ENCODE measurements at regions not wholly inside any gene's neighbourhood (a gene's known extent, or its start where the extent isn't known, plus 50 kb on each side); places are given as distances from the start of the nearest gene placed in this dataset.

DNA sequence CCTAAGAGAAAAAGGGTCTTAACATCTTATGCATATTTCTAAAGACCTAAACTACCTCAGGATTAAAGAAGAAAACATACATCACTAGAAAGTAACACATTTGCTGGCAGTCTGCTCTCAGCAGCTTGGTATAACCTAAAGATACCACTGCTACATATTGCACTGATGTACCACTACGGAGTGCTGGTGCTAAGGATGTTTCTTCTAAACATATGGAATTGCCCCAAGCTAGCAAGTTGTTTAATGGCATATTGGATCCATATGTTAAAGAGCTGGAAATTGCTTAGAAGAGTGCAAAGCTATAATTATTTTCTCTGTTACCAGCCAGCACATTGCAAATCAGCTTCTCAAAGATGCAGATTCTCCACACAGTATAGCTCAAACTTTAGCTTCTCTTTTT, 436.5 kb upstream of the GALNTL6 start:
- Histone ChIP-seq H3K27me3 (ENCODE audit: insufficient read depth, low read length) (no peaks in the 10 kb centered on the region), H3K4me2 (ENCODE audit: low read length) (no peak overlapping the region), H3K79me2 (ENCODE audit: insufficient read depth, low read length) (no peaks in the 10 kb centered on the region), H3K9me3 (ENCODE audit: low read length) (no peaks in the 10 kb centered on the region), H3K9ac (ENCODE audit: low read length) (no peak overlapping the region), H4K20me1 (ENCODE audit: insufficient read depth, low read length) (no peaks in the 10 kb centered on the region), H3K9me2 (ENCODE audit: low read depth, low read length) (no peaks in the 10 kb centered on the region), H2AFZ (ENCODE audit: low read length) (no peak overlapping the region), H3K4me3 (ENCODE audit: low read depth, low read length, poor library complexity, severe bottlenecking) (no peak overlapping the region), H3K36me3 (ENCODE audit: insufficient read depth, low read length) (no peaks in the 10 kb centered on the region), H3F3A (ENCODE audit: insufficient read depth, low read length) (no peaks in the 10 kb centered on the region), H3K4me1 (ENCODE audit: insufficient read depth, low read length, severe bottlenecking) (no peaks in the 10 kb centered on the region), H3K27ac (ENCODE audit: low read depth, low read length, poor library complexity, severe bottlenecking) (no peak overlapping the region)
- no peak for TF ChIP-seq EZH2 (IDR thresholded peaks at IDR 0.05; ENCODE audit: borderline replicate concordance, low read length)
- TF ChIP-seq, protein P1, sequence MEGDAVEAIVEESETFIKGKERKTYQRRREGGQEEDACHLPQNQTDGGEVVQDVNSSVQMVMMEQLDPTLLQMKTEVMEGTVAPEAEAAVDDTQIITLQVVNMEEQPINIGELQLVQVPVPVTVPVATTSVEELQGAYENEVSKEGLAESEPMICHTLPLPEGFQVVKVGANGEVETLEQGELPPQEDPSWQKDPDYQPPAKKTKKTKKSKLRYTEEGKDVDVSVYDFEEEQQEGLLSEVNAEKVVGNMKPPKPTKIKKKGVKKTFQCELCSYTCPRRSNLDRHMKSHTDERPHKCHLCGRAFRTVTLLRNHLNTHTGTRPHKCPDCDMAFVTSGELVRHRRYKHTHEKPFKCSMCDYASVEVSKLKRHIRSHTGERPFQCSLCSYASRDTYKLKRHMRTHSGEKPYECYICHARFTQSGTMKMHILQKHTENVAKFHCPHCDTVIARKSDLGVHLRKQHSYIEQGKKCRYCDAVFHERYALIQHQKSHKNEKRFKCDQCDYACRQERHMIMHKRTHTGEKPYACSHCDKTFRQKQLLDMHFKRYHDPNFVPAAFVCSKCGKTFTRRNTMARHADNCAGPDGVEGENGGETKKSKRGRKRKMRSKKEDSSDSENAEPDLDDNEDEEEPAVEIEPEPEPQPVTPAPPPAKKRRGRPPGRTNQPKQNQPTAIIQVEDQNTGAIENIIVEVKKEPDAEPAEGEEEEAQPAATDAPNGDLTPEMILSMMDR (IDR thresholded peaks at IDR 0.05; ENCODE audit: low read length), result no peak

DNA sequence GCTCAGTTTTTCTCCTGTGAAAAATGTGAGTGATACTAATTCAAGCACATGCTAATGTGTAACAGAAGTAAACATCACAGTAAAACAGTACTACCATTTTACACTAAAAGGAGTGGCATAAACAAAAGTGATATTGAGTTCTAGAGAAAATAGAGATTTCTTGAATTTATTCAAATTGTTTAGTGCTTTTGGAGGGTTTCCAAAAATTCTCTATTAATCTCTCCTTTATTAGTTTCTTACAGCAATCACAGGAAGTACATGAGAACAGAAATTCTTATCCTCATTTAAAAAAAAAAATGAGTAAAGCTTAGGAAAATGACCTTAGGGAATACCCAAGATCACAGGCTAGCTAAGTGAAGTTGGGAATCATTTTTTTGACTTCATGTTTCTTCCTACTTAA, 459.7 kb upstream of the GALNTL6 start:
- H3K9me2 ChIP-seq (ENCODE audit: low read depth, low read length), result no peaks in the 10 kb centered on the region
- H3K27ac ChIP-seq (ENCODE audit: low read depth, low read length, poor library complexity, severe bottlenecking), result no peak overlapping the region
- no peaks in the 10 kb centered on the region for H3F3A ChIP-seq (ENCODE audit: insufficient read depth, low read length)
- H3K4me1 ChIP-seq (ENCODE audit: insufficient read depth, low read length, severe bottlenecking), result no peaks in the 10 kb centered on the region
- TF ChIP-seq, protein P1 (IDR thresholded peaks at IDR 0.05; ENCODE audit: low read length), result no peak
- TF ChIP-seq EZH2 (IDR thresholded peaks at IDR 0.05; ENCODE audit: borderline replicate concordance, low read length), result no peak
- H3K9me3 ChIP-seq (ENCODE audit: low read length), result no peaks in the 10 kb centered on the region
- no peak overlapping the region for H3K9ac ChIP-seq (ENCODE audit: low read length)
- H3K4me3 ChIP-seq (ENCODE audit: low read depth, low read length, poor library complexity, severe bottlenecking), result no peak overlapping the region
- H3K27me3 ChIP-seq (ENCODE audit: insufficient read depth, low read length), result no peaks in the 10 kb centered on the region
- no peak overlapping the region for H2AFZ ChIP-seq (ENCODE audit: low read length)
- H4K20me1 ChIP-seq (ENCODE audit: insufficient read depth, low read length), result no peaks in the 10 kb centered on the region
- no peak overlapping the region for H3K4me2 ChIP-seq (ENCODE audit: low read length)
- no peaks in the 10 kb centered on the region for H3K36me3 ChIP-seq (ENCODE audit: insufficient read depth, low read length)
- H3K79me2 ChIP-seq (ENCODE audit: insufficient read depth, low read length), result no peaks in the 10 kb centered on the region

DNA sequence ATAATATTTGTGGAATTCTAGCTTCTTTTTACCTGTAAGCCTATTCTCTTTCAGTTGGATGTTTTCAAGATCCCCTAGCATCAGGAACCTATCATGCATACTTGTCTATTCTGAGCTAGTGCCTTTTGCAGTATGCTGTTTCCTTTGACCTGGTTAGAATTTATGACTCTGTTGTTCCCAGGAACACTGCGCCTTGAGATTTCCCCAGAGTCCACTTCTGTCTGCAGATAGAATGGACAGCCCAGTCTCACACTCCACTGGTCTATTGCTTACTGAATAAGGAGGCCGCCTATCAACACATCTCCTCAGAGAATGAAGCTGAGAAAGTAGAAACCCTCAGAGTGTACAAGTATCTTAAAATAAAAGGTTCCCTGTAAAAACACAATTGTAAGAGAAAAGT, 465.1 kb upstream of the GALNTL6 start:
- H3K79me2 ChIP-seq (ENCODE audit: insufficient read depth, low read length), result no peaks in the 10 kb centered on the region
- no peak overlapping the region for H3K27ac ChIP-seq (ENCODE audit: low read depth, low read length, poor library complexity, severe bottlenecking)
- H3K9me2 ChIP-seq (ENCODE audit: low read depth, low read length), result no peaks in the 10 kb centered on the region
- H3F3A ChIP-seq (ENCODE audit: insufficient read depth, low read length), result no peaks in the 10 kb centered on the region
- no peak overlapping the region for H3K4me2 ChIP-seq (ENCODE audit: low read length)
- TF ChIP-seq, protein P1 (IDR thresholded peaks at IDR 0.05; ENCODE audit: low read length), result no peak
- TF ChIP-seq EZH2 (IDR thresholded peaks at IDR 0.05; ENCODE audit: borderline replicate concordance, low read length), result no peak
- no peak overlapping the region for H3K4me3 ChIP-seq (ENCODE audit: low read depth, low read length, poor library complexity, severe bottlenecking)
- H2AFZ ChIP-seq (ENCODE audit: low read length), result no peak overlapping the region
- H3K9ac ChIP-seq (ENCODE audit: low read length), result no peak overlapping the region
- H3K9me3 ChIP-seq (ENCODE audit: low read length), result no peaks in the 10 kb centered on the region
- H3K27me3 ChIP-seq (ENCODE audit: insufficient read depth, low read length), result no peaks in the 10 kb centered on the region
- no peaks in the 10 kb centered on the region for H4K20me1 ChIP-seq (ENCODE audit: insufficient read depth, low read length)
- H3K4me1 ChIP-seq (ENCODE audit: insufficient read depth, low read length, severe bottlenecking), result no peaks in the 10 kb centered on the region
- H3K36me3 ChIP-seq (ENCODE audit: insufficient read depth, low read length), result no peaks in the 10 kb centered on the region

Measured in OCI-LY1 (cell line).